COR-L47 (cell line): ENCODE measurements at regions not wholly inside any gene's neighbourhood (a gene's known extent, or its start where the extent isn't known, plus 50 kb on each side); places are given as distances from the start of the nearest gene placed in this dataset.
"Not testable (repeated sequence)": the region's sequence is repeated elsewhere in the genome, so short reads cannot be mapped to it uniquely, and the experiment has no call there.

Source experiments
- DNase-seq: peaks from one replicate; lab custom pipeline; 2025; lab: John Stamatoyannopoulos, UW

DNA sequence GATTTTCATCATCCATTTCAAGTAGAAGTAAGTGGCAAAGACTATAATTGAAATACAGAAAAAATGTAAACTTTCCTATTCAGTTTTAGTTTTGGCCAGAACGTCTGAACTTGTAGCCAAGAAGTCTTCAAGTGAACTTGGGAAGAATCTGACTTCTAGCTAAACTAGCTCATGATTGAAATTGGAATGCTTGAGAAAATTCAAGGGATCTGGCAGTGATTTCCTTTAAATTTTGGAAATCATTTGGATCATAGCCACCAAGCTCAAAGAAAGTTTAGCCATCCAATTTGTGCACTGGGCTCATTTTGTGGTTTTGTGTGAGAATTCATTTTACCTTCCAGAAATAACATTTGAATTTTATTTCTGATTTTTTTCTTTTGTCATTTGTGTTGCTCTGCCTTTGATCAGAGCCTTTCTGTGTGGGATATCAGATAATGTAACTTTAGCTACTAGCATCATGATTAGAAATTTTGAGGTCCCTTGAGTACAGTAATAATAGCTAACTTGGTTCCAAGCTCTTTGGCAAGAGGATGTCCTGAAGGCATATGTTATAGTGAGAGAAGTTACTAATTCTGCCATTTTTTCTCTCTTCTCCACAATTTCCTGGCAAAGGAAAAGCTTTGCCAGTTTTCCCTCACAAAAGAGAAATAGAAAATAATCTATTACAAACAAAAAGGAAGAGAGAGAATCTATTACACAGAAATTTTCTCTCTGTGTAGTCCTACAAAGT lies 2123.7 kb upstream of the RAG2 start:
- no peak for DNase-seq

DNA sequence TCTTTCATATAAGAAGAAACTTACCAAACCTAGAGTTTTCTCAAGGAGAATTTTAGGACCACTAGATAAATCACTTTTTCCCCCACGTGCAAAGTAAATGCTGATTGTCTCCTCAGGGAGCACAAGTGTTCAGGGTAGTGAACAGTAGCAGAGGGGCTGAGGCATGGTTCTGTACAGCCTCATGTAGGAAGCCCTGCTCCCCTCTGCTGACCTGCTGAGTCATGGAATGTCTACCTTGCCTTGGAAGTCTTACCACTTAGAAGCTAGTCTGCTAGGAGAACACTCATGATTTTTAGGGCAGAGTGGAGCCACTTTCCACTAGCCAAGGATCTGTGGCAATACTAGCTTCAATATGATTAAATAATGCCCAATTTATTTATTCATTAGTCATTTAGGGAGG lies 2120.6 kb upstream of the RAG2 start:
- no peak for DNase-seq

DNA sequence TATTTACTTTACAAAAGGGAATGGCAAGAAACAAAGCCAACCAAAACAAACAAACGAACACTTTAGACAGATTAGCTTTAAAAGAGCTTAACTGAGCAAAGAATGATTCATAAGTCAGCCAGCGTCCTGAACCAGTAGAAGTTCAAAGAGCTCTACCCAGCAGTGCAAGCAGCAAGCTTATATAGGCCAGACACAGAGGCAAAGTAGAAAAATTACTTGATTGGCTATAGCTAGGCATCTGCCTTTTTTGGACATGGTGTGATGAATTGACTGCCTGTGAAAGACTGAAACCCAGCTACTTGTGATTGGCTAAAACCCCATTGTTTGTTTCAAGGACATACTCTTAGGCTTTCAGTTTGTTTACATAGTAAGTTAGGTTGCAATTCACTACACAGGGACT lies 2120.0 kb upstream of the RAG2 start:
- no peak for DNase-seq

DNA sequence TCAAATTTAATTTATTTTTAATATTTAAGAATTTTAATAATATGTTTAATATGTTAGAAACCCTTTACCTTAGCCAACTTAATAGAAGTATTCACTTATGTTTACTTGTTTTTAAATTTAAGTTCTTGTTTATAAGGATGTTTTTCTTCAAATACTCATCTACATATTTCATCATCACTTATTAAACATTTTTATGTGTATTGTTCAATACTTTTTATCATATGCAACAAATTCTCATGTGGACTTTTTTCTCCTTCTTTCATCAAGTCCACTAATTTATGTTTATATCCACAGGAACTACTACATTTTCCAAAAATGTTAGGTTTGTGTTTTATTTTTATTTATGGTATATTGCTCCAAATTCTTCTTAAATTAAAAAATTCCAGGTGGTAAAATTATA lies 2113.1 kb upstream of the RAG2 start:
- DNase-seq, result no peak

DNA sequence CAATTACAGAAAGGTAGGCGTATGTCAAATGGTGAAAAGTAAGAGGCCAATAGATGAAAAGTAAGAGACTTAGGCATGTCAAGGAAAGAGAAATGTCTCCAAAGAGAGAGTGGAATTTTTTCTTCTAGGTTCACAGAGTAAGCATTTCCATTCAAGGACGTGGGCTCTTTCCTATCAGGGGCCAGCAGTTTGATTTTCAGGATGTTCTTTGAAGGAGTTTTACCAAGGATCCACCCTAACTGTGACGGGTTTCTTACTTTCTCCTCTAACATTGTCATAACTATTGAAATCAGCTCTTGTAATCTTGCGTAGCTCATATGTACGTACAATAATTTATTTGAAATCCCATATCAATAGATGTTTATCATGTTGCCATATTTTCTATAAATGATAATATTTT lies 2112.2 kb upstream of the RAG2 start:
- DNase-seq, result no peak

DNA sequence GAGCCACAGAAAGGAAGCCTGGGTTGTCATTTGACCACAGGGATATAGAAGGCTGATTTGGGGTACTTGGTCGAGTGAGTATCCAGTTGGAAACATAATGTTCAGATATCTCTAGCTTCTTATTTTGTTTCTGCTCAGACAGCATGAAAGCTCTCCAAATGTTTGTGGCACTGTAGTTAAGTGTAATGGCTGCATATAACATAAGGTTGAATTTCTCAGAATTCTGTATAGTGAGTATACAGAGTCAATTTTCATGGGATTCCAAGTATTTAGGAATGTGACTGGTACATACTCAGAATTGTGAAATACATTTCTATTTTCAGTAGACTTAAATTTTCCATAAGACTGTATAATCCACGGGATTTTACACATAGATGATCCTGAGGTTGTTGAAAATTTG lies 2102.1 kb upstream of the RAG2 start:
- no peak for DNase-seq

DNA sequence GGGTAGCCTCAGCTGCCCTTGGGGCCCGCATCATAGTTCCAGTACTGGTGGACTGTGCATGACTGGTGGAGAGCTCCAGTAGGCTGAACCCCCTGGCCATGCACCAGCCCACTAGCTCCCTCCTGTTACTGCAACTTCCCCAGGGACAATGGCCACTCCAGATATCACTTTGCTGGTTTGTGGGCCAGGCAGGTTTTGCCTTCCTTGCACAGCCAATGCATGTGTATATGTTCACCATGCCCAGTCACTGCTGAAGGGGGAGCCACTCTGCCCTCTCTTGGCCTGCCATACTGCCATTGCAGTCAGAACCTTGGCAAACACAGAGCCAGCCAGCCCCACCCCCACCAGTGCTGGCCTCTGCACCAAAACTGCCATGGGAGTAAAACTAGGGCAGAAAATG lies 2095.3 kb upstream of the RAG2 start:
- no peak for DNase-seq

DNA sequence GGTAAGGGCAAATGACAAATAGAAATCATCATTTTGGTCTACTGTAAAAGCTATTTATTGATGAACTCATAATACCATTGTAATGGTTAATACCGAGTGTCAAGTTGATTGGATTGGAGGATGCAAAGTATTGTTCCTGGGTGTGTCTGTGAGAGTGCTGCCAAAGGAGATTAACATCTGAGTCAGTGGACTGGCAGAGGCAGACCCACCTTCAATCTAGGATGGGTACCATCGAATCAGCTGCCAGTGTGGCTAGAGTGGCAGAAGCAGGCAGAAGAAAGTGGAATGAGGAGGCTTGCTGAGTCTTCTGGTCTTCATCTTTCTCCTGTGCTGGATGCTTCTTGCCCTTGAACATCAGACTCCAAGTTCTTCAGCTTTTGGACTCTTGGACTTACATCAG lies 2092.2 kb upstream of the RAG2 start:
- DNase-seq, result not testable (repeated sequence)

DNA sequence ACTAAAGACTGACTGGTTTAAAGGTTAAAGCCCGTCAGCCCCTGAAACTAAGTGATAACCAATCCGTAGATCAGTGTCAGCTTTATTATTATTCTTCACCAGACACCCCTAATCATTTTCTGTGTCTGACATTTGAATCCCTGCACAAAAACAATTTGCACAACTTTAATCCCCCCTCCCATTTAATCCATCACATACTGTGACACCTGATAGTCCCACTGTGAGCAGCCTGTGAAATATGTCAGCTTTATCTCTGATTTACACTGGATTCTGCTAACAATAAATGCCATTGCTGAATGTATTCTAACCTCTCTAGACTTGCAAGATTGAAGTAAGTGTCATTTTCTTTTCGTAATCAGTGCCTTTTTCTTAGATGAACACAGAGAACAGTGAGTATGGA lies 2089.0 kb upstream of the RAG2 start:
- no peak for DNase-seq

DNA sequence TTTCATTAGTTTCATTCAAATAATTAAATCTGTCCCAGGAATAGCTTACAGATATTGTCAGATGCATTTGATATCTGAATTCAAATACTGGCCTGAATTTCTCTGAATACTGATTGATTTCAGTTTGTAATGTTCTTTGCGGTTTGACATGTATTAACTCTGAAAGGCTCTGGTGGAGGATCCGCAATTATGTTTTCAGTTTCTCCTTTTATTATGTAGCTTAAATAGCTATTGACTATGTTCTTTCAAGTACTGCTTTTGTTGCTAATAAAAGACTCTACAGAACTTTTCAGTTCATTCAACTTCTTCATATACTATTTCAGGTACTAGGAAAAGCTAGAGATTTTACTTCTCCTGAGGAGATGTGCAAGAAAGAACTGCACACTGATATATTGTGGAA lies 2085.4 kb upstream of the RAG2 start:
- no peak for DNase-seq

DNA sequence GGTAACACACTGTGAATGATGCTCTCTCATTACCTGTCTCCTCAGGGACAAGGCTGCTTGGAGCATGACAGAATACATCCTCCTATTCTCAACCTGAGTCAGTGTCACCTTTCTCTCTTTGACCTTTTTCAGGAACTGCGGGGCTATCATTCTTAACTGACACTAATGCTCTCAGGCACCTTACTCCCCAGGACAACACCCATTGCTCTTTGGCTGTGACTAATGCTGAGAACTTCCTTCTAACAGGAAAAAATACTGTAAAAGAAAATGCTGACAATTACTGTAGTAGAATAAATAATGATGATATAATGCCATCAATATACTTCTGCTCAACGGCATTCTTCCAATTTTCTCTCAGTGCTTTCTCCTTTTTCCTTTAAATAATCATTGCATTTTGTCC lies 2082.7 kb upstream of the RAG2 start:
- no peak for DNase-seq

DNA sequence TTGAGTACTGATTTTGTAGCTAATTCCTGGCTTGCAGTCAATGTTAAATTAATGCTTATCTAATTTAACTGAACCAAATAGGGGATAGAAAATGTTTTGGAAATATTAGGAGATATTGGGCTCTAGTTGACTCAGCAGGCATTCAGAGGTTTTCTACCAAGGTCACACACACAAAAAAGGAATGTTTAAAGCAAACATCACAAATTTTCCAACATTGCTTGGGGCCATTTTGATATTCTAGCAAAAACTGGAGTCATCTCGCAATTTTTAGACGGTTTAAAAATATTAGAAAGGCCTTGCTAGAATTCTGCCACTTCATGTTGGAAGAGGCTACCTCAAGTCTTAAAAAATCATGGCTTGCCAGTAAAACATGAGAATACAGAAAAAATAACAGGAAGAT lies 2082.1 kb upstream of the RAG2 start:
- no peak for DNase-seq

DNA sequence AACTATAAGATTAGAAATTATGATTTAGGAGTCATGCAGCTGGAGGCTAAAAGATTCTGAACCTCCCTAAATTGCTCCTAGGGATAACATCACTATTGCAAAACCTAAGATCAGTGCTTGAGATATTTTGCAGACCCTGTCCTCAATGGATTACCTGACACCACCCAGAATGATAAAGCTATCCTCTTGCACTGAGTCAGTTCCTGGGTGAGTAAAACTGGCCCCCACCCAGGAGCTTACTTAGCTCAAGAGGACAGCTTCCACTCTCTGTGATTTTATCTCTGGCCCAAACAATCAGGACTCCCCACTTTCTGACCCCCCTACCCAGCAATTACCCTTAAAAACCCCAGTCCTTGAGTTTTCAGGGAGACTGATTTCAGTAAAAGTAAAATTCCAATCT lies 2074.4 kb upstream of the RAG2 start:
- no peak for DNase-seq

DNA sequence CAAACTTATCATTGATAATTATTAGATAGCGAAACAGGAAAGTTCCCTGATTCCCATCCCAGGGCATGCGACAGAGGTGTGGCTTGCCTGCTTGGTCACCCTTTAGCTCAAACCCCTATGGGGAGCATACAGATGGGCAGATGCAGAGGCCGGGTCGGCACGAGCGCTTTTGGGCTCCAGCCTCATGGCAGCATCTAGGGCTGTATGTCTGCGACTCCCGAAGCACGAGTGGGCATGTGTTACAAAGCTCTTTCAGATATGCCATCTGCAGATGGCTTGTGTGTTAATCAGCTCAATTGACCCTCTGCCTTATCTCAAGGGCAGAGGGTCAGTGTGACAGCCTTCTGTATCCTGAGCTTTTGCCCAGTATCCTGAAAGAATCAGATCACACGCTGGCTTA lies 2069.3 kb upstream of the RAG2 start:
- DNase-seq, result no peak

DNA sequence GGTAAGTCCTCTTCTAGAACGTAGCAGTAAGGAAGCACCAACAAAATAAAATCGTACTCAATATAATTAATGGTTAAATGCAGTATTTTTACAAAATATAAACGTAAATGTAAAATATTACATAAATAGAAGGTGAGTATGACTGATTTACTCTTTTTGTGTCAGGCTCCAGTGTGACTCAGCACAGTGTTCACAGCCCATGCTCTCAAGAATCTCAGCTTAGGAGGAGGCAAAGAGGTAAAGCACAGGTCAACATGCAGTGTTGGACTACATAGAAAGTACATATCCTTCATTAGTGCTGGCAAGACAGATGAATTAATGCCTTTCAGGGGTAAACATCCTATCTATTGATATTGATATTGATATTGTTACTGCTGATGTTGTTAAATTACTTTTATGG lies 2050.6 kb upstream of the RAG2 start:
- DNase-seq, result no peak

DNA sequence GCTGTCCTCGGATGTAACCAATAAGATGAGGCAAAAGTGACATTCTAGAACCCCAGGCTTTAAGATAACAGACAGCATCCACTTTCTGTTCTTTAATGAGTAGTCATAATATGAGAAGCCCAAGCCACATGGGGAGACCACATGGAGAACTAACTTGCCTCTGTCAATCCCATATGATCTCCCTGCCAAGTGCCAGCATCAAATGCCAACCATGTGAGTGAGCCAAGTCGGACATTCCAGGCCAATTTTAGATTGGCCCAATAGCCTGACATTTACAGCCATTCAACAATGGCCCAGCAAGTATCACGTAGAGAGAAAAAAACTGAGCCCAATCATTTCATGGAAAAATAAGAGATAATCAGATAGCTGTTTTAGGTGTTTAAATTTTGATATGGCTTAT lies 2048.3 kb upstream of the RAG2 start:
- no peak for DNase-seq

DNA sequence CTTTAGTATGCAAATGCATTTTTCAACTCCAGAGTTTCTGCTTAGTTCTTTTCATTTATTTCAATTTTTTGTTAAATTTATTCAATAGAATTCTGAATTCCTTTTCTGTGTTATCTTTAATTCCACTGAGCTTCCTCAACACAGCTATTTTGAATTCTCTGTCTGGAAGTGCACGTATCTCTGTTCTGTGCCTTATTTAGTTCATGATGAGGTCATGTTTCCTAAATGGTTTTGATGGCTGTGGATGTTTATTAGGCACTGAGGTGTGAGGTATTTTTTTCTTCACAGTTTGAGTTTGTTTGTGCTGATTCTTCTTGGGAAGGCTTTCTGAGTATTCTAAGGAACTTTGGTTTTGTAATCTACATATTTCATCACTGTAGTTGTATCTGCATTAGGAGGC lies 2042.8 kb upstream of the RAG2 start:
- no peak for DNase-seq

DNA sequence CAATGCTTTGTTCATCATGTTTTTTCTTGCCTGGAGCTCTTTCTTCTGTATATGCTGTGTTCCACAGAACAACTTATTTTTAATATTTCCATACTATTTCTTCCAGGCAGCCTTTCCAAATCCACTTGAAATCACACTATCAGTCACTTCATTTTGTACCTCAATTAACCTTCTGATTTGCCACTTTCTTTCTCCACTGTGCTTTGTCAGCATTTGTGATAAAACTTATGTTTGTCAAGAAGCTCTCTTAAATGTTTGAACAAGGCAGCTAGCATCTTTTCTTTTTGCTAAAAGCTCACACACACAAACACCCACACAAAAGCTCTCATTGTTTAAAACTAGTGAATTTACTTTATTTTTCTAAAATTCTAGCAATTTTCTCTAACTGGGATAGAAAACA lies 2014.7 kb upstream of the RAG2 start:
- no peak for DNase-seq

DNA sequence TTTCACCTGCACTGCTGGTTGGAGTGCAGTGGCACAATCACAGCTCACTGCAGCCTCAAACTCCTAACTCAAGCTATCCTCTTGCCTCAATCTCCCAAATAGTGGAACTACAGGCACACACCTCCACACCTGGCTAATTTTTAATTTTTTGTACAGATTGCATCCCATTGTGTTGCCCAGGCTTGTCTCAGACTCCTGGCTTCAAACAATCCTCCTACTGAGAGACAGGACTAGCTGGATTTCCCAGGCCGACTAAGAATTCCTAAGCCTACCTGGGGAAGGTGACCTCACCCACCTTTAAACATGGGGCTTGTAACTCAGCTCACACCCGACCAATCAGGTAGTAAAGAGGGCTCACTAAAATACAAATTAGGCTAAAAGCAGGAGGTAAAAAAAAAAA lies 2003.3 kb upstream of the RAG2 start:
- DNase-seq, result not testable (repeated sequence)

DNA sequence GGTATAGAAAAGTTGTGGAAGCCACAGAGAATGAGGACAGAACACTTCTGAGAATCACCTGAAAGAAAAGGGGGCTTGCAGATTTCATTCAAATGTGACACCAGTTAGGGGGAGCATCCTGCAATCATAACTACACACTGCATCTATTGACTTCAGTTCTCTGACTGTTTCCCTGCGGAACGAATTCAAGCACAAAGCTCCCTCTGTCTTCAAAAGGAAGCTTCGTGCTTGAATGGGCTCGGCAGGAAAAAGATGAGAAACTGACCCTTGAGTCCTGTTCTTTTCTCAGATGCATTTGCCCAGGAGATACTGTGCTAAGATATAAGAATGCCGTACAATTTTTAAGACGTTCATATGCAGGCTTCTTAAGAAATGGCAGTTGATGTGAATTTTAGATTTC lies 2000.4 kb upstream of the RAG2 start:
- no peak for DNase-seq

DNA sequence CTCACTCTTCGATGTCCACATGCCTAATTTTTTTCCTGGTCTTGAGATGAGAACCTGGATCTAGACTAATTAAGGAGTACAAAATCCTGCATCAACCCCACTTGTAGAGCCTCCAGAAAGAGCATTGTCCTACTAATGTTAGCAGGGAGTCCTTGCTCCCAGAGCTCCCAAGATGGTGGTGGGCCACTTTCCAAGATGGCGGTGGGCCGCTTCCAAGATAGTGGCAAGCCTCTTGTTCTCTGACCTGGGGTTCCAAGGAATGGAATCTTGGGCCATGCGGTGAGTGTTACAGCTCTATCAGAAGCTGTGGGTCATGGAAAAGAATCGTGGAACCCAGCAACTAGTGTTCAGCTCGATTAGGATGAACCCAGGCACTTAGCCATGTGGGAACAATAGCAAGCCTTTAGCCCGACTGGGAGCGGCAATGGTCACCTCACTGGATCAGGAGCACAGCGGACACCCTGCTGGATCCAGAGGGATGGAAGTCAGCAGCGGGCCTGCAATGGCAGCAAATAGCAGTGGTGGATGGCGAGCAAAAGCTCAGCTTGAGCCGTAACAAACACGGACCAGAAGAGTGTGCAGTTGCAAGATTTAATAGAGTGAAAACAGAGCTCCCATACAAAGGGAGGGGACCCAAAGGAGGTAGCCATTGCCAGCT lies 1997.5 kb upstream of the RAG2 start:
- not testable (repeated sequence) for DNase-seq

DNA sequence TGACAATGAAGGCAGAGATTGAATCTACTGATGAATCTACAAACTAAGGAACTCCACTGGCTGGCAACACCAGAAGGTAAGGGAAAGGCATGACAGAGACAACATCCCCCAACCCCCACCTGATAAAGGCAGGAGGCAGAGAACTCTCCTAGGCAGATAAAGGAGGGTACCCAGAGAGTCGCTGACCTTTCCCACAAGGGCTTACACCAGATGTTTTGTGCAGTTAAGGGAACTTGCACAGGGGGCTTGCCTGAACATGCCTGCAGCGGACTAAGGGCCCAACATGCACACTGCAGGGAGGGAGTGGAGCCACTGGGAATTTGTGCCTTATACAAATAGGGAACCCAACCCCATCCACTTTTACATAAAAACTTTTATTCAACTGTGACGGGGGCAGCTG lies 1996.9 kb upstream of the RAG2 start:
- DNase-seq, result no peak

DNA sequence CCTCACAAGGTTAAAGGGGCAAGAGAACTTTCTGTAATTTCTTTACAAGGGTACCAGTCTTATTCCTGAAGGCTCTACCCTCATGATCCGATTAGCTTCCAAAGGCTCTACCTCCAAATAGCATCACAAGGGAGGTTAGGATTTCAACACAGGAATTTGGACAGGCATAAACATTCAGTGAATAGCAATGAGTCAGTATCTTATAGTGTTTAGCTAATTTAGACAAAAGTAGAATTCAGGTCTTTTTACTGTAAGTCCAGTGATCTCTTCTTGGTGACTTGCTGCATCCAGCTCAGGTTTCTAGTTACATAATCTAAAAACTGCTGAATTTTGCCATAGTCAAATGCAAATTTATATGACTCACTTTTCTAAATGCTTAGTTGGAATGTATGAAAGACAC lies 1995.6 kb upstream of the RAG2 start:
- DNase-seq, result no peak

DNA sequence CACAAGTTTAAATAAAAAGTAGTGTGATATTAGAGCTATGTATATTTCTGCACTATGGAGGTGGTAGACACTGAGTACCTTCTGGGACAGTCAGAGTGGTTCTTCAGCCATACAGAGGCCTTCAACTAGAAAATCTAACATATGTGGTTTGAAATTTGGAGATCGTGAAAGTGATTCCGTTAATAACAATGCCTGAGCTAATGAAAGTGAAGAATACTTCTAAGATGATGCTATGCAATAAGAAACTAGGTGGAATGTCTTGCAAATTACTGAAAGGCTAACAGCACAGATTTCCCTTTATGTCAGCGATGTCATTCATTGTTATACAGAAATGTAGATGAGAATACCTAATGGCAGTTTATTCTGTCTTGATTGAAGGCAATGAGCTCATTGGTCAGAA lies 1984.7 kb upstream of the RAG2 start:
- DNase-seq, result no peak
